NCI-H2196 treated with DMSO at 0.1 percent for 48 hours (cell line): ENCODE measurements at regions not wholly inside any gene's neighbourhood (a gene's known extent, or its start where the extent isn't known, plus 50 kb on each side); places are given as distances from the start of the nearest gene placed in this dataset.

ENCODE experiments used
- DNase-seq: peaks from one replicate; lab custom pipeline; 2025; ENCODE audit not compliant: unreplicated experiment; lab: John Stamatoyannopoulos, UW

DNA sequence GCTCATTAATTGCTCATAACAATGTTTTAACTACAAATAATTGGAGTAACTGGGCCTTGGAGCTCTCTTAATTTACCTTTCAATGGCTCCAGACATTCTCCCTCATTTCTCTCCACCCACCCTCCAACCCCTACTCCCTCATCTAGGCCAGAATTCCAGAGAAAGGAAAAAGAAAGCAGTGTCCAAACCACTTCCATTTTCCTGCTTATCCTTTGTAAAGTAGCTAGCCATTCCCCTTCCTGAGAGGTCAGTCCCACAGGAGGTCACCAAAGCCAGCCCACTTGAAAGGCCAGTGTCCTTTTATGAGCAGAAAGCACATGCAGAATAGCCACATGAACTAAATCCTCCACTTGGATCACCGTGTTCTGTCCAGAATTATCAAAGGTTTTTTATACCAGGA lies 404.8 kb upstream of the FAT3 start:
- no peak for DNase-seq

DNA sequence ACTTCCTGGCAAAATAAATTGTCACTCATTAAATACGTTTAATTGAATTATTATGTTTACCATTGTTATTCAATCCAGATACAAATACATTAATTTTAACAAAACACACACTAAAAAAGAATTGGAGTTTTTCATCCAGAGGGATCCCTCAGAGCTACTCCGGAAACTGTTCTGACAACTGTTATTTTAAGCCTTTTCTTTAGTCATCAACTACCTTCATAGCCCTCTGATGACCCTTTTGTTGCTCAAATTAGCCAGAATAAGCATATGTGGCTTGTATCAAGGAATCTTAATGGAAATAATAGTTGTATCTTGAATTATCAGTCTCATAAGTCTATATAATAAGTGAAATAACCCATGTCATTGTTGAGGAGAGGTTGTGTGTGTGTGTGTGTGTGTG lies 405.4 kb upstream of the FAT3 start:
- DNase-seq: no peak

DNA sequence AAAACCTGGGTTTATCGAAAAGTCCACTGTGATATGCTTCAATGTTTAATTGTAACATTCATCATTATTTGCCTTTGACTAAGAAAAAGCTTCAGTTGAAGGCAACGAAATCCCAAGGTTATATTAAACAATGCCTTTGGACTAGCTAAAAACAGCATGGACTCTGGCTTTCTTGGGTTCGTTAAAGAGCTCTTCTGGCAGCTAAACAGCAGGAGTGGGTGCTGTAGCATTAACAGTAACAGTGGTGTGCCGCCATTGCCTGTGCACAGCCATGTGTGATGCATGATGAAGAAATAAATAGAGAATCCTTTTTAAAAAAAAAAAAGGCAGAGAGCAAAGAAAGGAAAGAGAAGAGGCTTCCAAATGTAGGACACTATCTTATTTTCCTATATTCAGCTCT lies 406.6 kb upstream of the FAT3 start:
- no peak for DNase-seq

DNA sequence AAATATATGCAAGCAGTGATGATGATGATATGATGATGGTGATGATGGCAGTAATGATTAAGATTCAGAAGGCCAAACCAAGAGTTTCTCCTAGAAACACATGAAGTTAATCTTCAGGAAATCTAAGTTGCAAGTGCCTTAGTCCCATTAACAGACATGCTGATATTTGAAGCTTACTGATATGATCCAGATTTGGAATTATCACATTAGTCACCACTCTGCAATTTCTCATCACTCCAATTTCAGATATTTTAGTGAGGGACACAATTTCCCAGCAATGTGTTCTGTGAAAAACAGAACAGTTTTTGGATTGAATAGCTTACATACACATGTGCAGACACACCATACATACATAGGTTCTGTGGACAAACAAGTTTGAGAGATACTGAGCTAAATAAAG lies 411.4 kb upstream of the FAT3 start:
- DNase-seq: no peak

DNA sequence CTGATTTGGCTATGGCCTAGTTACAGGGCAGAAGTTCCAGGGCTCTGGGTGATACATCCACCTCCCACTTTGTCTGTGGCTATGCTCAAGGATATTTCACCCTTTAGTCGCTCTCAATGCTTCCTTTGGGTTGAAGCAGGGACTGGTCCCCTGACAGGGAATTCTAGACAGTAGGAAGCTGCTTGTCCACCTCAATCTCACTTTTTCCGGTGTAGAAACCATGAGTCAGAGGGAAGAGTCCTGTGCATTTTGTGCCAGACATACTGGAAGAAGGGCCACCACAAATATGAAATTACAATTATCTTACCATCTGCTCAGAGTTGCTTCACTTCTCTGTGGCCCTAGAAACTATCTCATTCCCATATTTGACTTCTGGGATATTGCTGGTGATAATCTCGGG lies 413.7 kb upstream of the FAT3 start:
- no peak for DNase-seq

DNA sequence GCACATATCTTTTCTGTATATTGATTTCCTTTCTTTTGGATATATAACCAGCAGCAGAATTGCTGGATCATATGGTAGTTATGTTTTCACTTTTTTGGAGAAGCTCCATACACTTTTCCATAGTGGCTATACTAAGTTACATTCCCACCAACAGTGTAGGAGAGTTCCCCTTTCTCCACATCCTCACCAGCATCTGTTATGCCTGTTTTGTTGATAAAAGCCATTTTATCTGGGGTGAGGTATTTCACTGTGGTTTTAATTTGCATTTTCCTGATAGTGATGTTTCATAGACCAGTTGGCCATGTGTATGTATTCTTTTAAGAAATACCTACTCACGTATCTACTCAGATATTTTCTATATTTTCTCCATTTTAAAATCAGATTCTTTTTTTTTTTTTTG lies 419.3 kb upstream of the FAT3 start:
- no peak for DNase-seq

DNA sequence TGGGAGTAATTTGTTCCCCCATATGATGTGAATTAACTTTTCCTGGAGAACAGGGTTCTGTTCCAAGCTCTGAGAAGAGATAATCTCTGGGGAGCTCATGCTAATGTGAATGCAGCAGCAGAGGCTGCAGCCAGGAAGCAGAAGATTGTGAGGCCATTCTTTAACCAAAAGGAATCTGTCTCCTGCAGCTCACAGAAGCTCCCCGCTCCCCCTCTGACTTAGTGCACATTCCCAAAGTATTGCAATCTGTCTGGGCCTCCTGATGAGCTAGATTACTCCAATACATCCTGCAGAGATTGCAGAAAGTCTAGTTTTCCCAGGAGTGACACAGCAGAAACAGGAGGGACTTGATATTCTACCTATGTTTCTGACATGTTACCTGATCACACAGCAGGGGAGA lies 420.6 kb upstream of the FAT3 start:
- no peak for DNase-seq

DNA sequence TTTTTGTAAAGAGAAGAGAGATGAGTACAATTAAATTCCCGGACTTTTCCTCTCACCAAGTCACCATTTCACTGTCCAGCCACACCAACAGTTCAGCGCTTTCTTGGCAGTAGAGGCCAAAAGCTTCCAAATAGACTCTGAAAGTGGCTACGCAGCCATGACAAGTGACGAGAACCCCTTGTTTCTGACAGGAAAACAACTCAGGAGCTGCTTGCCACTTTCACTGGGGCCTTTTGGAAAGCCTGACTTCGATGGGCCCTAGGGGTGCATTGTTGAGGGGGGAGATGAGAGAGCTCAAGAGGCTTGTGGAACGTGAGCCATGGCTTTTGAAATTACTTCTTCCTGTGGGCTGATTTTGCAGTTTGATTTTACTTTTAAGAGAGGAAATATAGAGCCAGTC lies 422.1 kb upstream of the FAT3 start:
- no peak for DNase-seq

DNA sequence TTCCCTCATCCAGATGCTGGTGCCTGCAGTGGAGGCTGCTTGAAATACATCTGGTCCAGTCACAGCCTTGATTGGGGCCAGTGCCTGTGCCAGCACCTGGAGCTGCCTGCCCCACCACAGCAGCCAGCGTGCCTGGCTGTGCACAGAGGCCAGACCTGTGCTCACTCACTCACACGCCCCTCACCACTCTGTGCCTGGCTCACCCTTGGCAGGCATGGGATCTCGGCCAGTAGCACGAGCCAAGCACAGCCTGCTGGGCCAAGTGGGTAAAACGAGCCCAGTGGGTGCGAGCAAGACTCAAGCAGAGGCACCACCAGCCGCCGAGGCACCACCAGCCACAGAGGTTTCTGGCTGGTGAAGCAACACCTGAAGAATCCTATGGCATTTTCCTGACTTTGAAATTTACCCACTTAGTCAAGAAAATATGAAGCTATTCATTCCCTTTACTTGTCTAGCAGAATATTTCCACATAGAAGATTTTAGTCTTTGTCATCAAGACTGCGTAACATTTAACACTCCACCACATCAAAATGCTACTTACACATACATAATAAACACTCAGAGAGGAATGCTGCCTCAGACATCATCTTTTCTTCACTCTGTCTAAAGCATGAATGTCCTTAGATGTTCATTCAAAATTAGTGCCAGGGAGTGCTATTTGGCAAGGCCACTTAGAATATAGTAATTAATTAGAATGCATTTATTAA lies 424.3 kb upstream of the FAT3 start:
- DNase-seq: no peak

DNA sequence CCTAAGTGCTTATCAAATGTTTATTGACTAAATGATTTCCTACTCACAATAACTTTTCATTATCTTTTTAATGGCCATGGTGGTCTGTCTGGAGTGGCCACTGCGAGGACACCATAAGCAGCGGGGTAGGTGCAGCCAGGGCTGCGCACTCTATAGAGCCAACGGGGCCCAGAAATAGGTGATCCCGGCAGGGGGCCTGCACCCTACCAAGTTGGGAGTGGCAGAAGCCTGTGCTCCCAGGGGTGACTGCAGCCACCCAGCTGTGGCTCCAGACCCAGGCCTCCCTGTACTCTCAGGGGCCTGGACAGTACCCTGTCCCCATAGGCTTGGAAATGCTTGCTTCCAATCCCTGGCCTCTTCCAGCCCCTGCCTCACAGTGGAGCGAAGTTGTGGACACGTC lies 426.4 kb upstream of the FAT3 start:
- no peak for DNase-seq

DNA sequence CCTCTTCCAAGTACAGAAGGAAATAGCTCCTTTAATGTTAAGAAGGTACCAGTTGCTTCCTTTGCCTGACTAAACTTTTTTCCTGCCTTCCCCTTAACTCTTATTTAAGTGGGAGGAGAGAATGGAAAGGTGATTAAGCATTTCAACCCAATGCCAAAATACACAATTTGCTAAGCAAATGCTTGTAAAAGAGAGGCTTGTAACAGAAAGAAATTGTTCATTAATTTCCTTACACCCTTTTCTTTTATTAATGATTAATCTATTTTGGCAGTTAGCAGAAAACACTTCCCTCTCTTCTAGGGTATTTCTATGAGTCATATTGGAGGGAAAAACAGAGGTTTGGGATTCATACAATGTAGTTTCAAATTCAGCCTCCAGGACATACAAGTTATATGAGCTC lies 427.6 kb upstream of the FAT3 start:
- DNase-seq: no peak

DNA sequence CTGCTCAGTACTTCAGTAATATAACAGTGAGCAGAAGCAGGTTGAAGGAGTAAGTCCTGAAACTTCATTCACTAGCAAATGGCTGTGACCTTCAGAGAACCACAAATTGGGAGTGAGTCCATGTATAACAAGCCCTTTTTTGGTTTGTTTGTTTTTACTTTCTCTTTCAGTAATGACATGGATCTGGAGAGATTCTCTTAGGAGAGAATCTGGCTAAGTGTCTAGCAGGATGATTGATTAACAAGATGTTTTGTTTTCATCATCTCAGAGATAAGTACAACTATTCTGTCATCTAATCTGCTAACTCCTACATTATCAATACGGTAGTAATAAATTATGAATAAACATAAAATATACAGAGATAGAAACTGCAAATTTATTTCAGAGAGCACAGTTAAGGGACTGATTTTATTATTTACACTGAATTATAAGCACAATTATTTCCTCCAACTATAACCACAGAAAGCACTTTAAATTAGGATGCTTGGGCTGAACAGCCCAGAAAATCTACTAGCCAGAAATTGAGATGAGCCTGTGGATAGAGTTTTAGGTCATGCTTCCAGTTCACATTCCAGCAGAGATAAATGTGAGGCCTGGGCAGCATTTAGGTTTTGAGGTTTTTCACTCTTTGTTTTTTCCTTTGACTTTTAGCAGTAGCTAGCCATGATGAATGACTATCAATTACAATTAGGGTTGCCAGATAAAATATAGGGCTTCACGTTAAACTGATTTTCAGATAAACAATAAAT lies 429.3 kb upstream of the FAT3 start:
- DNase-seq: no peak

DNA sequence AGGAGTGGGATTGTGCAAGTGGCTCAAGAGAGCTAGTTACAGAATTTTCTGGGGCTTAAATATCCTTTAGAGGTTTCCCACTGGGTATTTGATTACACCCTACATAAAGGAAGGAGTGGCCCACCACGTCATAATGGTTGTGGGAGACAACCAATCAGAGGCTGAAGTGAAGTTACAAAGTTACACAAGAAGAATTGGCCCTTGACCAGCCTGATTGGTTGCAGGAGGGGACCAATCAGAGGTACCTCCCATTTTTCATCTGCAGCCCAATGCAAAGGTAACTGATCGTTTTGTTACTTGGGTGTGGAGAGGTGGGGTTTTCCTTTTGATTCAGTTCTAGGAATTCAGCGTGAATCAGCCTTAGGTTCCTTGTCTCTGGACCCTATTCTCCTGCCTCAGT lies 430.5 kb upstream of the FAT3 start:
- DNase-seq: no peak

DNA sequence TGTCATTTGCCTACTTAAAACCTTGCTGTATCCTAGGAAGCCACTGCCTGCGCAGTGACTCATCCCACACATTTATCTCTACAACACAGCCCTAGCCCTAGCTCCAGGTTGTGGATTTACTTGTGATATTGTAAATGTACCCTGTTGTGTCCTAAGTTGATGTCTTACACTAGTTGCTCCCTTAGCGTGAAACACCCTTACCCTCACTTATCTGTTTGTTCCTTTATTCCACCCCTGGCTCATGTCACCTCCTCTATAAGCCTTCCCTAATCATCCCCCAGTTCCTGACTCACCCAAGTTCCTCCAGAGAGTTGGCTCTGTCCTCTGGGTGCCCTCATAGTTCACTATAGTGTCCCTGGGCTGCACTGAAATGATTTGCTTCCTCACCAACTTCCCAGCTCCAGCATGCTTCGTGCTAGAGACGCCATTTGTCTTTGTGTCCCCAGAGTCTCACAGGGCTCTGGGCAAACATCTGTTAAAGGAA lies 431.8 kb upstream of the FAT3 start:
- no peak for DNase-seq

DNA sequence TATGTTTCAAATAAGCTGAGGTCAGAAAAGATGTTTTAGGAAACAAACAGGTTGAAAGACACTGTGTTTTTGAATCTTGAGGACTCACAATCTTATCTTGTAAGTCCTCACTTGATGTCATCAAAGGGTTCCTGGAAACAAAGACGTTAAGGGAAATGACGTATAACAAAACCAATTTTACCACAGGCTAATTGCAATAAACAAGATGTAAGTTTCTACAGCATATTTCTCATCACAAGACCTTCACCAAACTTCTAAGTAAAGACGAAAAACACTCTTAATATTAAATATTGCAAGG lies 433.5 kb upstream of the FAT3 start:
- DNase-seq: no peak

DNA sequence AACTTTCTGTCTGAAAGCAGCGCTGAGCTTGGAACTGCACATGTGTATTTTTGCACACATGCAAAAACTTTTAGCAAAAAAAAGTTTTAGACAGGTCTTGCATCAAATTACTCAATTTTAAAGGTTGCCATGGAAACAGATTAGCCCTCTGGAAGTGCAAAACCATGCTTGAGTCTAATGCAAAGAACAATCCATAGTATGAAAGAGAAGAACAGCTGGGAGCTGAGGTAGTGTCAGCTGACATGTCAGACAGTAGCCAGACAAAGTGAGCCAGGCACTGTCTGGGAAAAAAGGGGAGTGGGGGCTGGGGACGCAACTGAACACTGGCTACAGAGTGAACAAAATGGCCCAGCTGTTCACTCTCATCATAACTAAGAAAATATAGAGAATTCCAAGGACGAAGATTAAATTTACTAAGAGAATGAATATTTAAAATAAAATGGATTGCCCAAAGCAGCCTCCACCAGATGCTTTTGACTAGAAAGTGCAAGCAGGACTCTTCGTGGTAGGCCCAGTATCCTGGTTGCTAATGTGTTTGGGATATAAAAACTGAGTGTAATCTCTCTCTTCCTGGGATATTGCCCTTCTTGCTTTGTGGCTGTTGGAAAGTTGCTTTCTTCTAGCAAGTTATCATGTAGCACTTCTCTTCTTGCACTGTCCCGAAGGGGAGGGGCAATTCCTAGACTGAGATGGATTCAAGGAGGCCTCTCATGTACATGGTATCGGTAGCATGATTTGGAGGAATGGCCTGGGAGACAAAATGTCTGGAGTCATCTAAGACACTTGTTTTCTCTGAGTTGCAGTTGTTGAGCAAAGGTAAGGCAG lies 434.1 kb upstream of the FAT3 start:
- no peak for DNase-seq

DNA sequence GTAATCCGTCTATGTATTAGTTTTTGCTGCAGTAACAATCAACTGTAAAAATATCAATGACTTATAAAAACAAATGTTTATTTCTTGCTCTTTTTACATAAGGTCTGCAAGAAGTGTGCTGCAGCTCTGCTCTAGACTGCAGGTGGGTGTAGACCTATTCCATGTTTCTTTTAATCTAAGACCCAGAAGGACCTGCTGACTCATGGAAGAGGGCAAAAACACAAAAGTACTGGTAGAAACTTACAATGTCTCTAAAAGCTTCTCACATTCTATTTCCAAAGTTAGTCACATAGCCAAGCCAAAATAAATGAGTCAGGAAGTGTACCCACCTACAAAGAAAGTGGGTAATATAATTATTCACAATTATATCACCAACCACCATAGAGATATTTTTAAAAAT lies 435.9 kb upstream of the FAT3 start:
- no peak for DNase-seq

DNA sequence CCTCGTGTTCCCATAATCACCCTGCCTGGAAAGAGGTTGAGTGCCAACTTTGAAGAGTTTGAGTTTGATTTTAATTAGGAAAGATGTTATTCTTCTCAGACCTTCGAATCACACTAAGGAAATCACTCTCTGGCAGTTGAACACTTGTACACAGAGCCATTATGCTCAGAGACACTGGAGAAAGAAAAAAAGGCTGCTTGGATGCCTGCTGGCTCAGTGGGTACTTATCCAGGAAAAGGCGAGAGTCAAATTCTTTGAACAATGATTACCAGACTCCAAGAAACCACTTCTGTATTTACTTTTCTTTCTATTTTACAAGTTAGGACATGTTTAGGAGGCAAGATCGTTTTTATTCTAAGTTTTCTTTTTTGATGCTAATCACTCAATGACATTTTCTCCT lies 438.5 kb upstream of the FAT3 start:
- no peak for DNase-seq

DNA sequence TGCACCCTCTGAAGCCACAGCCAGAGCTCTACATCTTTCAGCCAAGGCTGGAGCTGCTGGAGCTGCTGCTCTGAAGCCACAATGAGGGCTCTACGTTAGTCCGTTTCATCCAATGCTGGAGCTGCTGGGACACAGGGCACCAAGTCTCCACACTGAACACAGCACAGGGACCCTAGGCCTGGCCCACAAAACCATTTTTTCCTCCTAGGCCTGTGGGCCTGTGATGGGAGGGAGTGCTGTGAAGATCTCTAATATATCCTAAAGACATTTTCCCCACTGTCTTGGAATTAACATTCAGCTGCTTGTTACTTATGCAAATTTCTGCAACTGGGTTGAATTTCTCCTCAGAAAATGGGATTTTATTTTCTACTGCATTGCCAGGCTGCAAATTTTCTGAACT lies 441.4 kb upstream of the FAT3 start:
- no peak for DNase-seq

DNA sequence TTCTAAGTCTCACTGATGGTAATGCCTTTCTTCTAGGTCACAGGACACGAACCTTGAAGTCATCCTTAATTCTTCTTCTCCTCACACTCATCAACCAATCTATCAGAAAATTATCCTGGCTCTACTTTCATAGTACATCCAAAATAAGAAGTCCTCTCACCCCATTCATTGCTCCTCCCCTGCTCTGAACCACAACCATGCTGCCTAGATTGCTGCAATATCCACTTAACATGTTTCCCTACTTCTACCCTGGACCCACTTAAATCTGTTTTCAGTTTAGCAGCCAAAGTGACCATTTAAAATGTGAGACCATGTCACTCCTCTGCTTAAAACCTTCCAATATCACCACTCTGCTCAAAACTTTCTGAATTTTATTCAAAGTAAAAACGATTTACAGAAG lies 445.9 kb upstream of the FAT3 start:
- DNase-seq: no peak

DNA sequence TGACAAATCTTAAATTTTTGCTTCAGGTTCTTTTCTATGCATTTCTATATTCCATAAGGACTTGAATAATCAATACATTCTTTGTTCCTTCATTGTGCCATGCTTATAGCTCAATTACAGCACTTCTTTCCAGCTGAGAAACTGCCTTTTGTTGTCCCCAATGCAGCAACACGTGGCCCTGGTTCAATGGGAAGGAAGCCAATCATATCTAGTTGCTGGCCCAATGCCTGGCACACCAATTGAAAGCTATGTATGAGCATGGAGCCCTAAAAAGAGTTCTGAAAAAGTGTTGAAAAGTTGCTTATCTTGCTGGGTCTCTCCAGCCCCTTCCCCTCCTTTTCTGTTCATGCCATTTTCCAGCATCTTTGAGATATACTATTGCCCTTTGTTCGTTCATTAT lies 448.0 kb upstream of the FAT3 start:
- DNase-seq: no peak

DNA sequence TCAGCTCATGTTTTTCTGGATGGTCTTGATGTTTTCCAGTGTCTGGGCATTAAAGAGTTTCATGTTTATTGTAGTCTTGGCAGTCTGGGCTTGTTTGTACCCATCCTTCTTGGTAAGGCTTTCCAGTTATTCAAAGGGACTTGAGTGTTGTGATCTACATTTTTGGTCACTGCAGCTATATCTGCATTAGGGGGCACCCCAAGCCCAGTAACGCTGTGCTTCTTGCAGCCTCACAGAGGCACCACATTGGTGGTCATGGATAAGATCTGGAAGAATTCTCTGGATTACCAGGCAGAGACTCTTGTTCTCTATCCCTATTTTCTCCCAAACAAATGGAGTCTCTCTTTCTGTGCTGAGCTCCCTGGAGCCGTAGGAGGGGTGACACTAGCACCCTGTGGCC lies 451.5 kb upstream of the FAT3 start:
- DNase-seq: no peak
